Right lobe of liver (tissue), 6 donors: ENCODE measurements at regions not wholly inside any gene's neighbourhood (a gene's known extent, or its start where the extent isn't known, plus 50 kb on each side); places are given as distances from the start of the nearest gene placed in this dataset.
"Not testable (repeated sequence)": the region's sequence is repeated elsewhere in the genome, so short reads cannot be mapped to it uniquely, and the experiment has no call there.

Experiments
- ATAC-seq, 4 donors: fragments of 200-7000 bp; cut with Tn5 transposase; one replicate each; pipeline ENCODE4 v1.9.1; 2020; ENCODE audit warnings: mild to moderate bottlenecking in 4 of 4, moderate library complexity in 4 of 4
- DNase-seq, 3 donors: peaks; one replicate each; pipeline ENCODE4 v3.0.0-alpha.2; 2020
- H3K27ac ChIP-seq, 3 donors: fragments of 200-600 bp; one replicate each; pipeline ENCODE4 v1.8.0; 2022
- H3K27me3 ChIP-seq, 2 donors: fragments of 200-600 bp; one replicate each; pipeline ENCODE4 v1.8.0; 2022
- H3K36me3 ChIP-seq, 4 donors: fragments of 200-600 bp; sonication (generic) in 1 of 4; one replicate each; pipeline versions ENCODE4 v1.5.1 to v1.8.0; 2017 to 2022; ENCODE audit warnings: control low read depth in 1 of 4
- H3K4me1 ChIP-seq, 4 donors: fragments of 200-600 bp; sonication (generic) in 1 of 4; one replicate each; pipeline versions ENCODE4 v1.5.1 to v1.8.0; 2017 to 2022; ENCODE audit warnings: control low read depth in 1 of 4
- H3K4me3 ChIP-seq, 3 donors: fragments of 200-600 bp; one replicate each; pipeline ENCODE4 v1.8.0; 2022
- H3K9me3 ChIP-seq, 4 donors: fragments of 200-600 bp; sonication (generic) in 1 of 4; one replicate each; pipeline versions ENCODE4 v1.5.1 to v1.8.0; 2017 to 2022; ENCODE audit warnings: control low read depth in 1 of 4
- POLR2A ChIP-seq: fragments of 450-650 bp; IDR thresholded peaks from one replicate; pipeline ENCODE4 v1.6.1; 2017; ENCODE audit warnings: antibody characterized with exemption, mild to moderate bottlenecking
- WGBS: methylation state at CpG from one replicate; pipeline ENCODE4 v1.1.6; 2018; ENCODE audit warnings: low coverage, low lambda C conversion rate; ENCODE audit not compliant: insufficient coverage; ENCODE audit errors: missing lambda C conversion rate; 5-methylcytosine and 5-hydroxymethylcytosine counted together
- intact Hi-C, 2 donors: fragments of 100-400 bp; cut with DNase I; formaldehyde crosslinking; loops; one replicate each; pipeline versions ENCODE4 v1.11.2 to v1.14.1; 2022
- TF ChIP-seq, protein P1 (sequence below), 4 donors: fragments of 200-600 bp in 3 of 4; fragments of 450-650 bp in 1 of 4; IDR thresholded peaks; one replicate each; pipeline versions ENCODE4 v1.5.1 to v1.8.0; 2016 to 2022; ENCODE audit warnings: antibody characterized with exemption in 4 of 4, mild to moderate bottlenecking in 2 of 4
- donor health status: DM: no; HTN: yes; CAD: no.
- donor health status: DM: no; HTN: no; CAD: no.
- donor health status: DM: no; HTN: no; CAD: no.
- donor health status: DM: no; HTN: yes; CAD: no.
- donor health status: DM: no; HTN: yes; CAD: no.

DNA sequence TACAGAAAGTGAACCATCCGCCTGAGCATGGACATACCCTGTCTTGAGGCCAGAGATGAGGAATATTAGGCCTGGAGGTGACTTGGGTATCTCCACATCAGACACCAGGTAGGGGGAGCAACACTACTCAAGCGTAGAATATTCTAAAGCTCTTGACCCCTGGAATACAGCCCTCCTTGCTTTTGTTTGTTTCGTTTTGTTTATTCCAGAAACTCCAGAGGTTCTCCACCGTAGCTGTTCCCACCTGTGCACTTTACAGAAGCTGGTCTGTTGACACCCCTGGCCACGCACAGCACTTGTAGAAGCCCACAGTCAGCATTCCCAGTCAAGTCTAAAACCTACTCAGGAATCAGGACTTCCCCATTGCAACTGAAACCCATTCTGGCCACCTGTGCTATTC is 139.6 kb upstream of the NEBL start:
- Histone ChIP-seq H3K36me3 (no peaks in the 10 kb centered on the region), H3K27me3 (no peaks in the 10 kb centered on the region), H3K9me3 (no peaks in the 10 kb centered on the region), H3K4me3 (no peak overlapping the region), H3K4me1 (peaks cover 0 to 13% (median 3%) of the 10 kb centered on the region in 4 donors), H3K27ac (no peak overlapping the region)
- TF ChIP-seq, protein P1, sequence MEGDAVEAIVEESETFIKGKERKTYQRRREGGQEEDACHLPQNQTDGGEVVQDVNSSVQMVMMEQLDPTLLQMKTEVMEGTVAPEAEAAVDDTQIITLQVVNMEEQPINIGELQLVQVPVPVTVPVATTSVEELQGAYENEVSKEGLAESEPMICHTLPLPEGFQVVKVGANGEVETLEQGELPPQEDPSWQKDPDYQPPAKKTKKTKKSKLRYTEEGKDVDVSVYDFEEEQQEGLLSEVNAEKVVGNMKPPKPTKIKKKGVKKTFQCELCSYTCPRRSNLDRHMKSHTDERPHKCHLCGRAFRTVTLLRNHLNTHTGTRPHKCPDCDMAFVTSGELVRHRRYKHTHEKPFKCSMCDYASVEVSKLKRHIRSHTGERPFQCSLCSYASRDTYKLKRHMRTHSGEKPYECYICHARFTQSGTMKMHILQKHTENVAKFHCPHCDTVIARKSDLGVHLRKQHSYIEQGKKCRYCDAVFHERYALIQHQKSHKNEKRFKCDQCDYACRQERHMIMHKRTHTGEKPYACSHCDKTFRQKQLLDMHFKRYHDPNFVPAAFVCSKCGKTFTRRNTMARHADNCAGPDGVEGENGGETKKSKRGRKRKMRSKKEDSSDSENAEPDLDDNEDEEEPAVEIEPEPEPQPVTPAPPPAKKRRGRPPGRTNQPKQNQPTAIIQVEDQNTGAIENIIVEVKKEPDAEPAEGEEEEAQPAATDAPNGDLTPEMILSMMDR (IDR thresholded peaks at IDR 0.05), result no peak
- intact Hi-C loops, result no loop called here
- DNase-seq (no peak), ATAC-seq (no peak)
- 80% methylated on average over 4 of the region's 5 CpGs for WGBS

DNA sequence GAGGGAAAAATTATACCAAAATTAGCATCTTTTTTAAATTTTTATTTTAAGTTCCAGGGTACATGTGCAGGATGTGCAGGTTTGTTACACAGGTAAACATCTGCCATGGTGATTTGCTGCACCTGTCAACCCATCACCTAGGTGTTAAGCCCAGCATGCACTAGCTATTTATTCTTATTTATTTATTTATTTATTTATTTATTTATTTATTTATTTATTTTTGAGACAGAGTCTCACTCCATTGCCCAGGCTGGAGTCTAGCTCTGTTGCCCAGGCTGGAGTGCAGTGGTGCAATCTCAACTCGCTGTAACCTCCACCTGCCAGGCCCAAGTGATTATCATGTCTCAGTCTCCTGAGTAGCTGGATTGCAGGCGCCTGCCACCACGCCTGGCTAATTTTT is 137.7 kb upstream of the NEBL start:
- H3K27me3 ChIP-seq, H3K36me3 ChIP-seq, H3K4me3 ChIP-seq, intact Hi-C loops, ATAC-seq, H3K27ac ChIP-seq, H3K9me3 ChIP-seq, DNase-seq: not testable (repeated sequence)
- WGBS, result 94% methylated on average over 3 of the region's 3 CpGs
- peaks cover 0 to 13% (median 3%) of the 10 kb centered on the region in 4 donors for H3K4me1 ChIP-seq

DNA sequence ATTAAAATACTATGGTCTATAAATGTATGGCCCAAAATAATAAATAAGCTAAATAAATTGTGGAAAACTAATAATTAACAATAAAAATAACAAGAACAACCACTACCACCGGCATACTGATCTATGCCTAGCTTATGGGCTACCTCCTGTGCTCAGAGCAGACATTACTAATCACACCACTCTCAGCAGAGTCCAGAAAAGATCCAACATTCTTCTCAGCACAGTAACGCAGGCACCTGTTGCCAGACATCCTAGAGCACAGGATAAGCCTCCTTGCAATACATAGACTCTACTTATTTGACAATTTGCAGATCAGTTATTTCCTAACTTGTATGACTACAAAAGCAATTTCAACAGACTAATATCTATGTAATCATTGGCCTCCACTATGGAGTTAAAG is 137.1 kb upstream of the NEBL start:
- intact Hi-C loops, result no loop called here
- H3K27me3 ChIP-seq, result no peaks in the 10 kb centered on the region

DNA sequence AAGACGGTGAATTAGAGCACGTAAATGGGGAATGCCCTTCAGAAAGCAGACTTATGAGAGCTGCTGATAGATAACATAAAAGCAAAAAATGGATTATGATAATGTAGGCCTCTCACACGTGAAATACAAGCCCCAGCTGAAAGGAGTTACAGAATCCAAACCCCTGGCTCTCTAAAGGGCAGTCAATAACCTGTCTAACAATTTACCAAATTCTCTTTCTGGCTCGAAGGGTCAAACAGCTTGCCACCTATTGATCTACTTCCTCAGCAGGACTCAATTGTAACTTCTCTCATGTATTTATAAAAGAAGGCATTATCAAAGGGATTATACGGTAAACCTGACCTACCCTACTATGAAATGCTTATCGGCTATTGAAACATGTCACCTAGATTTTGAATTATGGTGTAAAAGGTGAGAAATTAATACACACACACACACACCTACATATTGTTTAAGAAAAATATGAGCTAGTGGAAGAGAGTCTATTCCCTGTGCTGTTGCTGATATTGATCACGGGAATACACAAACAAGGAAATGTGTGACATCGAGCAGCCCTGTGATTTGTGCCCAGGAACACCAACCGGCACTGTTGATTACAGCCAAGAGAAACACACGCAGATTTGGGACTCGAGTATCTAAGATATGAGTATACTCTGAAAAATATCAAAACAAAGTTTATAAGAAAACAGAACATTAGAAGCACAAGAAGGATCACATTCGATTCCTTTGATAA is 135.6 kb upstream of the NEBL start:
- H3K36me3 ChIP-seq, result no peaks in the 10 kb centered on the region
- TF ChIP-seq, protein P1 (IDR thresholded peaks at IDR 0.05), result no peak
- TF ChIP-seq POLR2A, result no peak
- DNase-seq (peak in 1 of 3 donors; percentile 26), ATAC-seq (peak; percentile 80 to 89 (median 84))
- 24% methylated on average over 12 of the region's 12 CpGs for WGBS
- peaks cover 0 to 13% (median 3%) of the 10 kb centered on the region in 4 donors for H3K4me1 ChIP-seq
- no peaks in the 10 kb centered on the region for H3K9me3 ChIP-seq
- no peak overlapping the region for H3K4me3 ChIP-seq
- H3K27me3 ChIP-seq, result no peaks in the 10 kb centered on the region
- intact Hi-C loops, result no loop called here
- H3K27ac ChIP-seq, result peak overlapping the region in 2 of 3 donors; percentile 7 to 27

More for the DNA sequence above, 137.1 kb upstream of the NEBL start:
- TF ChIP-seq, protein P1 (IDR thresholded peaks at IDR 0.05), result no peak
- TF ChIP-seq POLR2A, result no peak
- H3K36me3 ChIP-seq, result no peaks in the 10 kb centered on the region
- H3K4me3 ChIP-seq, result no peak overlapping the region
- H3K27ac ChIP-seq, result no peak overlapping the region
- ATAC-seq, result no peak
- DNase-seq, result no peak
- no peaks in the 10 kb centered on the region for H3K9me3 ChIP-seq
- H3K4me1 ChIP-seq, result peaks cover 0 to 13% (median 3%) of the 10 kb centered on the region in 4 donors
- WGBS, result 55% methylated on average over 2 of the region's 2 CpGs

DNA sequence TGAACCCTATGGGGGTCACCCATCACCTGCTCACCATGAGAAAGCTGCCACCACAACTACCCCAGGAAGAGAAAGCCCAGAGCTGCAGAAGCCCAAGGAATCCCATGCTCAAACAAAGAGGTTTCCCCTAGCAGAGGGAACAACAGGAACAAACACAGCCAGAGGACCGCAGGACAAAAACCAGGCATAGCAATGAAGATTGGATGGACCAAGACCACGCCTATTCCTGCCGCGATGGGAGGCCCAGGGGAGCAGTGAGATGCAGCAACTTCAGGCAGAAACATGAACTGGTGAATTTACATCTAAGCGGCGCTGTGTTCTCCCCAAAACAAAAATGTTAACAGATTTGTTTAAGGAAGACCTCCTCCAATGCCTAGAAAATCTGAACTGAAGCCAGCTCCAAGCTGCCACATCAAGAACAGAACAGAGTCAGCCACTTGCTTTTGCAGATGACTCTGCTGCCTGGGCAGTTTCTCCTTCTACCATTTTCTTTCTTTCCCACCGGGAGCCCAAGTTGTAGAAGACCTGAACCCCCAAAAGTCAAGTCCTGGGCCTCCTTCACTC is 134.2 kb upstream of the NEBL start:
- H3K27ac ChIP-seq, result no peak overlapping the region
- intact Hi-C loops, result no loop called here
- ATAC-seq (no peak), DNase-seq (no peak)
- no peaks in the 10 kb centered on the region for H3K27me3 ChIP-seq
- no peaks in the 10 kb centered on the region for H3K9me3 ChIP-seq
- TF ChIP-seq POLR2A, result no peak
- TF ChIP-seq, protein P1 (IDR thresholded peaks at IDR 0.05), result no peak
- 83% methylated on average over 2 of the region's 7 CpGs for WGBS
- H3K4me3 ChIP-seq, result no peak overlapping the region
- H3K36me3 ChIP-seq, result no peaks in the 10 kb centered on the region
- H3K4me1 ChIP-seq, result peaks cover 0 to 13% (median 3%) of the 10 kb centered on the region in 4 donors
